DMS 273 (cell line): ENCODE measurements at regions not wholly inside any gene's neighbourhood (a gene's known extent, or its start where the extent isn't known, plus 50 kb on each side); places are given as distances from the start of the nearest gene placed in this dataset.
"Not testable (repeated sequence)": the region's sequence is repeated elsewhere in the genome, so short reads cannot be mapped to it uniquely, and the experiment has no call there.

Source experiments
- DNase-seq: peaks from one replicate; lab custom pipeline; 2025; ENCODE audit not compliant: unreplicated experiment; lab: John Stamatoyannopoulos, UW

GRCh38 chr16:66247516-66248481 is 118.7 kb upstream of the CDH5 start:
- no peak for DNase-seq

DNA sequence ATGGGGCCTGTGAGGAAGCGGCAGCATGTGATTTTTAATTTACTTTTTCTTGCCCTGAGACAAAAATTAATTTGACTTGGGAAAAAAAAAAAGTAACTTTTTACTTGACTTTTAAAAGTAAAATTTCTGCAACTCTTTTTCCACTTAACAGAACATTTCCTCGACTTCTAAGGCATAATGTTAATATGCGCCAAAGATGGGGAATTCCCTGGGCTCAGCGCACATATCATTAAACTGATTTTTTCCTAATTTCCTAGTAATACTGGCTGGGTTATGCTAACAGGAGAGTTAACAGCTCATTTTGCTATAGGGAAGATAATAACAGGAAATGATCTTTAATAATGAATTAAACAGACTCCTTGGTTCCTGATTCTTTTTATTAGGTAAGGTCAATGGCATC is 120.6 kb upstream of the CDH5 start:
- no peak for DNase-seq

GRCh38 chr16:66245072-66245471 is 121.4 kb upstream of the CDH5 start:
- DNase-seq = no peak

DNA sequence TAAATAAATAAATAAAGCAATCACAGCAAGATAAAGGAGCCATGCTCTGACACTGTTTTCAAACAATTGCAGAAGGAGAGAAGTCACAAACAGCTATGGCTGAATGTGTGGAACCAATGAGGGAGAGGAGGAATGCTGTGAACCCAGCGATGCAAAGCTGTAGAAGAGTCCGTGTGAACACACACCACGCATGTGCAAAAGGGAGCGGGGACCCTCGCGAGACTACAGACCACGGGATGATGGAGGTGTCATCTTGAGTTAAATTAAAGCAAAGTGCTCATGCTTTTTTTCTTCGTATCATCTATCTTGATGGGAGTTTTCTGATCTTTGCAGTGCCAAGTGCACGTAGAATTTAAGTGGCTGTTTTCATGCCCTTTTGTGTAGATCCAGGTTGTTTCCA is 123.8 kb upstream of the CDH5 start:
- DNase-seq = no peak

- DNase-seq = not testable (repeated sequence)
These were observed 124.3 kb upstream of the CDH5 start for GRCh38 chr16:66242206-66242605.

GRCh38 chr16:66240631-66241395 is 125.7 kb upstream of the CDH5 start:
- DNase-seq = no peak

- DNase-seq = no peak
These were observed 126.4 kb upstream of the CDH5 start for GRCh38 chr16:66240088-66240487.

GRCh38 chr16:66238696-66239095 is 127.8 kb upstream of the CDH5 start:
- DNase-seq = no peak

DNA sequence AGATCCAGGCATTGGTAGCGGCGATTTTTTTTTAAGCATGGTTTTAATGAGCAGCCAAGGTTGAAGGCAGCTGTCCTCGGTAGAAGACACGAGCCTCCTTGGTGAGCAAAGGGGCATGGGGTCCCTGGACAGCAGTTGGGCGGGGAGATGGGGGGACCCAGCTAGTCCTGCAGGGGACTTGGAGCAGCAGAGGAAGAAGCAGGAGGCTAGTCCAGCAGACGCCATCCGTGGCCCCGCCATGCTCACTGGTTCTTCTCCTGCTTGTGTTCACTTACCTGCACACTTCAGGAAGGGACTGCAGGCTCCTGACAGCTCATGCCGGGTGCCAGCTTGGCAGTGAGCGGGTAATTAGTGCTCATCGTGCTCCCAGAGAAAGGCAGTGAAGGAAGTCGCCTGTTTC is 130.2 kb upstream of the CDH5 start:
- DNase-seq = no peak

DNA sequence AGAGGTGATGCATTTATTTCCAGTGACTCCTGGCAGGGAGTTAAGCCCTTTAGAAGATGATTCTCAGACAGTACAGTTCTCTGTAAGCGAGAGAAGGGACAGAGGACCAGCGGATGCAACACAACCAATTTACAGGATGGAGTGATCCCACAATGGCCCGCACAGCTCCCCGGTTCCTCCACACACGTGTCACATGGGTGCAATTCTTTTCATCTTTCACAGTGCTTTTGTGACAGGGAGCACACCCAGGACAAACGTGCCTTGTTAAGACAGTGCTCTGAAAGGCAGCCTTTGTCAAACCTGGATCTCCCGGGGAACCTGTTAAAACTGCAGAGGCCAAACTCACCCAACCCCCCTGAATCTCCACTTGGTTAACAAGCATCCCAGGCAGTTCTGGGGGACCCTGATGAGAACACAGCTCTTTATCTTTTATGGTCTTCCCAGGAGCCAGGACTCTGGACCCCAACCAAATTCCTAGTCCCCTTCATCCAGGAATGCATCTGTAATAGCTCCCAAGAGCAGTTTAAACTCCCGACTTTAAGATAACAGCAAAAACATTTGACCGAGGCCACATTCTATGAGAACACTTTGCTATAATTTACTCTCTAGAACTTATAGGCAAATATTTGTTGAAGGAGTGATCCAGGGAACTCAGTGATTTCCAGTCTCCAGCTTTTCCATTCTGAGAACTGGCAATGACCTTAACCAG is 134.9 kb upstream of the CDH5 start:
- DNase-seq = no peak

DNA sequence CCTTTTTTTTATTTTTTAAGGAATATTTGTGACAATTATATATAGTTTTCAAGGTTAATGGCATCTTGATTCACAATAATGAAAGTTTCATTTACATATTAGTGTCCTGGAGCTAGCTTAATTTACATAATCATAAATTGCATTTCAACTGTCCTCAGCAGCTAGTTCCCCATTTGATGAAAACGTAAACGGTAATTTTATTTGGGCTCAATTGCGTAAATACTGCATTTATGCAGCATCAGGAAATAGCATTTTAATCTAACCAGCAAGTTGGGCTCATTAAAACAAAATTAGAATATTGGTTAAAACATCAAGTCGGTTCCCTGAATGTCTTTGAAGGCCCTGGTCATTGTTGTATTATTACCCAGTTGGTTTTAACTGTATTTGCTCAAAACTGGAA is 136.8 kb upstream of the CDH5 start:
- no peak for DNase-seq

DNA sequence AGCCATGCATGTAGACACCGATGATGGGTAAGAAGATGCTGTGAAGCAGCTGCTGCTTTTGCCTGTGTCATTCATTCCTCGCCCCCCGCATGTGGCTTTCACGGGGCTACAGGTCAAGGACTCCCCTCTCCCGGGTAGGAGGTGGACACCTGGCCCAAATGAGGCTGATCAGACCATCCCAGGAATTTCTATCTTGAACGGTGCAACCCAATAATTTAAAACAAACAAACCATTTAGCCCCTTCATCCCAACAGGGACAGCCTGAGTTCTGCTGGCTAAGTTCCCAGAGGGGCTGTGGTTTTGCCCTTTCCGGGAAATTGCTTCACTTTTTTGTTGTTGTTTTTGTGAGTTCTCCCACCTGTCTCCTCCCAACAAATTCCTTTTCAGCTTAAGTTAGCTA is 137.7 kb upstream of the CDH5 start:
- DNase-seq = no peak

DNA sequence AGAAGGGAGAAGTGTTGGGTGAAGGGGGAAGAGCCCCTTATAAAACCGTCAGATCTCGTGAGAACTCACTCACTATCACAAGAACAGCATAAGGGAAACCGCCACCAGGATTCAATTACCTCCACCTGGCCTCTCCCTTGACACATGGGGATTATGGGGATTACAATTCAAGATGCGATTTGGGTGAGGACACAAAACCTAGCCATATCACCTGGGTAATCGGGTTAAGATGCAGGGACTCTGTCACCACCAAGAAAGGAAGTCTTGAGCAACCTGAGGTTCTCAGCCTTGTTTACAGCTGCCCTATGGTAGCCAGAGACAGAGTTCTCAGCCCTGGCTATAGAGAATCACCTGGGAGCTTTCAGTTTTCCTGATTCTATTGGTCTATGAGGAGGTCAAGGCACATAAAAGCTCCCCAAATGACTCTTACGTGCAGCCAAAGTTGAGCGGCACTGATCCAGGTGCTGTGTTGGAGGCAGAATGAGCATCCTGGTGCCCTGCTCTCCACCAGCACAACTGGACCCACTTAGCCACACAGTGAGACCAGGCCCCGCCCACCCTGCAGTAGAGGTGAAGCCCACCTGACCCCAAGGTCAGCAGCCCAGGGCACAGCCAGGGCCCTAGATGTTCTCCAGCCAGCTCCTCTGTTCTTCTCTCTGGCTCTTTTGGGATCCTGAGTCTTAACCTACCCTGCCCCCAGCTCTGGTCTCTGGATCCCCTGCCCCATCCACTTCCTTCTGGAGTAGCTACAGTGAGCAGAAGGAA is 138.5 kb upstream of the CDH5 start:
- no peak for DNase-seq

GRCh38 chr16:66226762-66227161 is 139.7 kb upstream of the CDH5 start:
- DNase-seq = no peak

GRCh38 chr16:66225696-66226095 is 140.8 kb upstream of the CDH5 start:
- no peak for DNase-seq

DNA sequence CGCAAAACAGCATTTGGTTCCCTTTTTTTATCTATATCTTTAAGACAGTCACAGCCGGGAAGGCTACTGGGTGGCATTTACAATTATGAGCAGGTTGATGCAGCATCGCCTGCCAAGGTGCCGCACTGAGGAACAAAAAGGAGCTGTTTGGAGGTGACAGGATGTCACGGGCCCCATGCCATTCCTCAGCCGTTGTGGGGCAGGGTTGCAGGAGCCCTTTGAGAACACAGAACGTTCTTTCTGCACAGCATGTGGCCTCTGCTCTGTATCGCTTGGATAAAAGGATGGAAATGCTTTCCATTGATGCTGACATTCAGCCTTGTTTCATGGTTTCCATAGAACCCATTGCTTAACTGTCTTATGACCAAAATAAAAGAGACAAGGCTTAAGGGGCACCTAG is 141.9 kb upstream of the CDH5 start:
- no peak for DNase-seq

DNA sequence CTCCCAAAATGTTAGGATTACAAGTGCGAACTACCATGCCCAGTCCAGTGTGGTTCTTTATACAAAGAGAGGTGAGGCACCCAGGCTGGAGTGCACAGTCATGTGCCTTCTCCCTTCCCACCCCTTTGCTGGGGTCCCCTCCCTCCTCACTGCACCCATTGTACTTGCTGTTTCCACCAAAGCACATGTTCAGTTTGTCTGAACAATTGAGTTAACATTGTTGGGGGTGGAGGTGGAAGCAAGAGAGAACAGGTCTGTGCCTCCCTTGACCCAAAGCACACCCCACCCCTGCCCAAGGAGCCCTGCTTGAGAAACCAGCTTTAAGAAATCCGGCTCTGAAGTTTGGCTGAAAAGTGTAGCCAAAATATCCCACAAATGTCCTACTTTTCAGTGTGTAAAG is 142.3 kb upstream of the CDH5 start:
- no peak for DNase-seq

- DNase-seq = no peak
These were observed 143.2 kb upstream of the CDH5 start for GRCh38 chr16:66223176-66223780.

DNA sequence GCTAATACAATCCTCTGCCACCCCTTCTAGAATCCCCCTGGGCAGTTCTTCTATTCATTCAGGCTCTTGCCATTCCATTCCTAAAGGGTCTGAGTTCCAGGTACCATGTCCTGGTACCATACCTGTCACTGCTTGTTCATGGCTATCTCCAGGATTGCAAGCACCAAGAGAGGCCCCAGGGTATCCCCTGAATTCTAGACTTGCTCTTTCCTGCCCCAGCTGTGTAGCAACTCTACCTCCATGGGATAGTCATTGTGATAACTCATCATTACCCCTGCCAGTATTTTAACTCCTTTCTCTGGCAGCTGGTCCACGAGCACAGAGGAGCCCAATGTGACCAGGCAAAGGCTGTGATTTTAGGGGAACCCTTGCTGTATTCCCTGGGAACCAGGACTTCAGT is 143.7 kb upstream of the CDH5 start:
- DNase-seq = no peak

GRCh38 chr16:66220702-66221101 is 145.8 kb upstream of the CDH5 start:
- no peak for DNase-seq
